Astrocyte (in vitro differentiated cells and primary cell): ENCODE measurements at regions not wholly inside any gene's neighbourhood (a gene's known extent, or its start where the extent isn't known, plus 50 kb on each side); places are given as distances from the start of the nearest gene placed in this dataset.

Experiments
- DNase-seq: peaks from one replicate; pipeline ENCODE4 v3.0.0-alpha.2; 2010; ENCODE audit warnings: low read depth
- FAIRE-seq: peaks from 2 replicates; lab custom pipeline; 2011; peaks lifted over from hg19 to GRCh38; lab: Jason Lieb, UNC
- H2AFZ ChIP-seq: 2 replicates; pipeline ENCODE4 v1.6.0; 2012; ENCODE audit warnings: low read depth, low read length, inconsistent platforms
- H3K27ac ChIP-seq: 2 replicates; pipeline ENCODE4 v1.5.1; 2011; ENCODE audit warnings: low read depth, low read length, inconsistent platforms
- H3K27me3 ChIP-seq: 2 replicates; pipeline ENCODE4 v1.6.0; 2011; ENCODE audit warnings: low read length, inconsistent platforms; ENCODE audit not compliant: insufficient read depth
- H3K36me3 ChIP-seq: 2 replicates; pipeline ENCODE4 v1.5.1; 2011; ENCODE audit warnings: low read length, inconsistent platforms; ENCODE audit not compliant: insufficient read depth
- H3K4me1 ChIP-seq: 2 replicates; pipeline ENCODE4 v1.5.1; 2011; ENCODE audit warnings: low read length, inconsistent platforms; ENCODE audit not compliant: insufficient read depth
- H3K4me2 ChIP-seq: 2 replicates; pipeline ENCODE4 v1.6.0; 2012; ENCODE audit warnings: low read length, inconsistent platforms
- H3K4me3 ChIP-seq: 2 replicates; pipeline ENCODE4 v1.5.1; 2011; ENCODE audit warnings: low read depth, mild to moderate bottlenecking, low read length, inconsistent platforms; ENCODE audit not compliant: insufficient read depth
- H3K79me2 ChIP-seq: 2 replicates; pipeline ENCODE4 v1.6.0; 2012; ENCODE audit warnings: mild to moderate bottlenecking, low read length, inconsistent platforms; ENCODE audit not compliant: insufficient read depth
- H3K9ac ChIP-seq: 2 replicates; pipeline ENCODE4 v1.6.0; 2012; ENCODE audit warnings: mild to moderate bottlenecking, low read length, inconsistent platforms
- H3K9me3 ChIP-seq: 2 replicates; pipeline ENCODE4 v1.5.1; 2012; ENCODE audit warnings: low read depth, mild to moderate bottlenecking, low read length, inconsistent platforms; ENCODE audit not compliant: insufficient read depth
- H4K20me1 ChIP-seq: 2 replicates; pipeline ENCODE4 v1.6.0; 2012; ENCODE audit warnings: low read length, inconsistent platforms; ENCODE audit not compliant: insufficient read depth
- H3K27ac Mint-ChIP-seq: one replicate; pipeline ENCODE4 v1.8.0; 2021; ENCODE audit warnings: mild to moderate bottlenecking, mixed read lengths; ENCODE audit not compliant: unreplicated experiment
- H3K27me3 Mint-ChIP-seq: one replicate; pipeline ENCODE4 v1.8.0; 2021; ENCODE audit warnings: low read depth, mixed read lengths; ENCODE audit not compliant: unreplicated experiment
- H3K36me3 Mint-ChIP-seq: one replicate; pipeline ENCODE4 v1.8.0; 2021; ENCODE audit warnings: low read depth, mixed read lengths; ENCODE audit not compliant: unreplicated experiment
- H3K4me1 Mint-ChIP-seq: one replicate; pipeline ENCODE4 v1.8.0; 2021; ENCODE audit warnings: low read depth, mixed read lengths; ENCODE audit not compliant: unreplicated experiment
- H3K4me3 Mint-ChIP-seq: one replicate; pipeline ENCODE4 v1.8.0; 2021; ENCODE audit warnings: mild to moderate bottlenecking, moderate library complexity, mixed read lengths; ENCODE audit not compliant: unreplicated experiment
- H3K9me3 Mint-ChIP-seq: one replicate; pipeline ENCODE4 v1.8.0; 2021; ENCODE audit warnings: mild to moderate bottlenecking, mixed read lengths; ENCODE audit not compliant: unreplicated experiment
- EZH2 ChIP-seq: IDR thresholded peaks from 2 replicates; pipeline ENCODE4 v1.6.1; 2012; ENCODE audit warnings: mild to moderate bottlenecking, low read length, inconsistent platforms; ENCODE audit not compliant: insufficient read depth
- TF ChIP-seq, protein P1 (sequence below): IDR thresholded peaks from 2 replicates; pipeline ENCODE4 v1.5.1; 2011; ENCODE audit warnings: low read depth, mild to moderate bottlenecking, inconsistent platforms, low read length, moderate library complexity; ENCODE audit not compliant: insufficient read depth

GRCh38 chr4:164571593-164572390 lies 182.1 kb upstream of the SMIM31 start:
- Histone ChIP-seq H3K4me3 (no peak overlapping the region), H3K27me3 (no peaks in the 10 kb centered on the region), H3K4me1 (peaks cover 23% of the 10 kb centered on the region), H3K79me2 (no peaks in the 10 kb centered on the region), H3K9ac (no peak overlapping the region), H3K9me3 (no peaks in the 10 kb centered on the region), H3K4me2 (peak overlapping the region; percentile 41), H3K27ac (peak overlapping the region; percentile 73), H3K36me3 (no peaks in the 10 kb centered on the region), H4K20me1 (no peaks in the 10 kb centered on the region), H2AFZ (peak overlapping the region; percentile 3)
- Mint-ChIP-seq H3K9me3 (peaks cover 6% of the 10 kb centered on the region), H3K36me3 (no peaks in the 10 kb centered on the region), H3K27ac (peak overlapping the region; percentile 68), H3K27me3 (no peaks in the 10 kb centered on the region), H3K4me1 (peaks cover 25% of the 10 kb centered on the region), H3K4me3 (no peak overlapping the region)
- DNase-seq (peak; percentile 80), FAIRE-seq (no peak)
- no peak for TF ChIP-seq EZH2
- TF ChIP-seq, protein P1, sequence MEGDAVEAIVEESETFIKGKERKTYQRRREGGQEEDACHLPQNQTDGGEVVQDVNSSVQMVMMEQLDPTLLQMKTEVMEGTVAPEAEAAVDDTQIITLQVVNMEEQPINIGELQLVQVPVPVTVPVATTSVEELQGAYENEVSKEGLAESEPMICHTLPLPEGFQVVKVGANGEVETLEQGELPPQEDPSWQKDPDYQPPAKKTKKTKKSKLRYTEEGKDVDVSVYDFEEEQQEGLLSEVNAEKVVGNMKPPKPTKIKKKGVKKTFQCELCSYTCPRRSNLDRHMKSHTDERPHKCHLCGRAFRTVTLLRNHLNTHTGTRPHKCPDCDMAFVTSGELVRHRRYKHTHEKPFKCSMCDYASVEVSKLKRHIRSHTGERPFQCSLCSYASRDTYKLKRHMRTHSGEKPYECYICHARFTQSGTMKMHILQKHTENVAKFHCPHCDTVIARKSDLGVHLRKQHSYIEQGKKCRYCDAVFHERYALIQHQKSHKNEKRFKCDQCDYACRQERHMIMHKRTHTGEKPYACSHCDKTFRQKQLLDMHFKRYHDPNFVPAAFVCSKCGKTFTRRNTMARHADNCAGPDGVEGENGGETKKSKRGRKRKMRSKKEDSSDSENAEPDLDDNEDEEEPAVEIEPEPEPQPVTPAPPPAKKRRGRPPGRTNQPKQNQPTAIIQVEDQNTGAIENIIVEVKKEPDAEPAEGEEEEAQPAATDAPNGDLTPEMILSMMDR = no peak

DNA sequence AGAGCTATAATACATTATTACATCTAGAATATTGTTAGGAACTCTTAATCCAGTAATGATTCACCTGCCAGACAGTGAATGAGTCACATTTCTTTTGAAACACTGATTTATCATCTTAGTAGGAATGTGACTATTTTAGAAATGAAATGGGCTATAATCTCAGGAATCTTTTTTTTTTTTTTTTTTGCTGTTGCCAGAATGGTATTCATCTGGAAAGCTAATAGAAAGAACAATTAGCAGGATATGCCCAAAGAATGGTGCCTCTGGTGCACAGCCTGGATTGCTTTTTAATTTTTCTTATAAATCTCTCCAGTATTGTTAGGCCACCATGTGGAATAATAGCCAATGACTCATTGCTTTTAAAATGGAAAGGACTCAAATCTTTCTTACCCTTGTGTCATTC lies 181.1 kb upstream of the SMIM31 start:
- H3K4me3 ChIP-seq = no peak overlapping the region
- Mint-ChIP-seq H3K27ac (peak overlapping the region; percentile 68), H3K4me1 (peaks cover 25% of the 10 kb centered on the region), H3K9me3 (peaks cover 2% of the 10 kb centered on the region), H3K4me3 (no peak overlapping the region), H3K27me3 (no peaks in the 10 kb centered on the region), H3K36me3 (no peaks in the 10 kb centered on the region)
- DNase-seq (peak; percentile 87), FAIRE-seq (no peak)
- H3K4me2 ChIP-seq = no peak overlapping the region
- peak overlapping the region; percentile 73 for H3K27ac ChIP-seq
- H3K36me3 ChIP-seq = no peaks in the 10 kb centered on the region
- no peaks in the 10 kb centered on the region for H3K27me3 ChIP-seq
- TF ChIP-seq, protein P1 = no peak
- TF ChIP-seq EZH2 = no peak
- H2AFZ ChIP-seq = no peak overlapping the region
- H3K9me3 ChIP-seq = no peaks in the 10 kb centered on the region
- no peaks in the 10 kb centered on the region for H4K20me1 ChIP-seq
- H3K4me1 ChIP-seq = peaks cover 23% of the 10 kb centered on the region
- H3K79me2 ChIP-seq = no peaks in the 10 kb centered on the region
- no peak overlapping the region for H3K9ac ChIP-seq

DNA sequence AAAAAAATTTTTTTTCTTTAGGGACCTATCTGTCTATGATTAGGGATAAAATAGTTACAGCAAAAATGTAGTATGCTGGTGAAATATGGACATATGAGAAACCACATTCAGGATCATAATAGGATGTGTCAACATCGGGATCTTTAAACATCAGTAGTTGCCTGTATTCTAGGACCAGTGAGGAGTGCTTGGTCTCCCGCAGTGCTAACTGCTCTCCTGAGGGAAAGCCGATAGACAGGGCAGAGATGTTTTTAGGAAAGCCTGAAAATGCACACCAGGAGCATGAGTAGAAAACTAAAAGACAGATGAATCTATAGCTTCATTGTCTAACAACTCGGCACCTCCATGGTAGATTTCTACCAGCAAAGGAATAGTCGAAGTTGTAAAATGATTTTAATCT lies 178.1 kb upstream of the SMIM31 start:
- H3K27me3 Mint-ChIP-seq = no peaks in the 10 kb centered on the region
- no peak for TF ChIP-seq EZH2
- TF ChIP-seq, protein P1 = no peak
- H3K36me3 ChIP-seq = no peaks in the 10 kb centered on the region
- H2AFZ ChIP-seq = no peak overlapping the region
- no peaks in the 10 kb centered on the region for H3K9me3 Mint-ChIP-seq
- H3K9me3 ChIP-seq = no peaks in the 10 kb centered on the region
- no peaks in the 10 kb centered on the region for H3K36me3 Mint-ChIP-seq
- DNase-seq (no peak), FAIRE-seq (no peak)
- no peak overlapping the region for H3K27ac ChIP-seq
- H3K27ac Mint-ChIP-seq = no peak overlapping the region
- no peak overlapping the region for H3K9ac ChIP-seq
- no peak overlapping the region for H3K4me3 ChIP-seq
- no peak overlapping the region for H3K4me3 Mint-ChIP-seq
- H3K4me1 ChIP-seq = peaks cover 23% of the 10 kb centered on the region
- H4K20me1 ChIP-seq = no peaks in the 10 kb centered on the region
- H3K79me2 ChIP-seq = no peaks in the 10 kb centered on the region
- H3K4me1 Mint-ChIP-seq = peaks cover 25% of the 10 kb centered on the region
- H3K27me3 ChIP-seq = no peaks in the 10 kb centered on the region
- no peak overlapping the region for H3K4me2 ChIP-seq
